HEK293T (cell line): ENCODE measurements at regions not wholly inside any gene's neighbourhood (a gene's known extent, or its start where the extent isn't known, plus 50 kb on each side); places are given as distances from the start of the nearest gene placed in this dataset.

Experiments used
- CTCF ChIA-PET: fragments of 350-600 bp; formaldehyde crosslinking; extraction: SDS; loops from one replicate; lab custom pipeline; 2021; ENCODE audit warnings: antibody characterized with exemption, inconsistent platforms; lab: Yijun Ruan, JAX
- POLR2A ChIA-PET: fragments of 350-600 bp; formaldehyde crosslinking; extraction: SDS; loops from one replicate; lab custom pipeline; 2020; ENCODE audit warnings: antibody characterized with exemption, inconsistent platforms; lab: Yijun Ruan, JAX
- DNase-seq: peaks from one replicate; pipeline ENCODE4 v3.0.0; 2012; ENCODE audit warnings: mixed read lengths; ENCODE audit errors: extremely low spot score
- ARNT ChIP-seq: fragments of 450-650 bp; IDR thresholded peaks from 2 replicates; pipeline ENCODE4 v1.6.1; 2017; ENCODE audit warnings: mild to moderate bottlenecking
- BHLHE40 ChIP-seq: fragments of 450-650 bp; IDR thresholded peaks from 2 replicates; pipeline ENCODE4 v1.6.1; 2016; ENCODE audit warnings: mild to moderate bottlenecking, moderate library complexity, borderline replicate concordance
- CTBP1 ChIP-seq: fragments of 450-650 bp; IDR thresholded peaks from 2 replicates; pipeline ENCODE4 v1.6.1; 2016; ENCODE audit warnings: borderline replicate concordance
- ELF4 ChIP-seq: fragments of 450-650 bp; IDR thresholded peaks from 2 replicates; pipeline ENCODE4 v1.6.1; 2017; ENCODE audit warnings: antibody characterized with exemption
- FOXA1 ChIP-seq: fragments of 450-650 bp; IDR thresholded peaks from 2 replicates; pipeline ENCODE4 v1.6.1; 2016; ENCODE audit warnings: mild to moderate bottlenecking
- FOXK2 ChIP-seq: fragments of 450-650 bp; IDR thresholded peaks from 2 replicates; pipeline ENCODE4 v1.6.1; 2016; ENCODE audit warnings: mild to moderate bottlenecking
- FOXM1 ChIP-seq: fragments of 450-650 bp; IDR thresholded peaks from 2 replicates; pipeline ENCODE4 v1.6.1; 2017; ENCODE audit warnings: mild to moderate bottlenecking, borderline replicate concordance
- HDGF ChIP-seq: fragments of 450-650 bp; IDR thresholded peaks from 2 replicates; pipeline ENCODE4 v1.6.1; 2017; ENCODE audit warnings: antibody characterized with exemption, borderline replicate concordance
- L3MBTL2 ChIP-seq: fragments of 450-650 bp; conservative IDR thresholded peaks from 2 replicates; pipeline ENCODE4 v1.6.1; 2016; ENCODE audit warnings: mild to moderate bottlenecking
- LEF1 ChIP-seq: fragments of 450-650 bp; IDR thresholded peaks from 2 replicates; pipeline ENCODE4 v1.6.1; 2017; ENCODE audit warnings: mild to moderate bottlenecking, borderline replicate concordance
- NFRKB ChIP-seq: fragments of 450-650 bp; IDR thresholded peaks from 2 replicates; pipeline ENCODE4 v1.6.1; 2016; ENCODE audit warnings: mild to moderate bottlenecking, moderate library complexity
- SP1 ChIP-seq: fragments of 450-650 bp; IDR thresholded peaks from 2 replicates; pipeline ENCODE4 v1.6.1; 2017
- SUZ12 ChIP-seq: fragments of 450-650 bp; IDR thresholded peaks from 2 replicates; pipeline ENCODE4 v1.6.1; 2016; ENCODE audit warnings: mild to moderate bottlenecking
- TARDBP ChIP-seq: fragments of 450-650 bp; IDR thresholded peaks from 2 replicates; pipeline ENCODE4 v1.6.1; 2016
- ZNF384 ChIP-seq: fragments of 450-650 bp; IDR thresholded peaks from 2 replicates; pipeline ENCODE4 v1.6.1; 2016
- TF ChIP-seq, protein P1 (sequence below): fragments of 450-650 bp; IDR thresholded peaks from 2 replicates; pipeline ENCODE4 v1.6.1; 2016

DNA sequence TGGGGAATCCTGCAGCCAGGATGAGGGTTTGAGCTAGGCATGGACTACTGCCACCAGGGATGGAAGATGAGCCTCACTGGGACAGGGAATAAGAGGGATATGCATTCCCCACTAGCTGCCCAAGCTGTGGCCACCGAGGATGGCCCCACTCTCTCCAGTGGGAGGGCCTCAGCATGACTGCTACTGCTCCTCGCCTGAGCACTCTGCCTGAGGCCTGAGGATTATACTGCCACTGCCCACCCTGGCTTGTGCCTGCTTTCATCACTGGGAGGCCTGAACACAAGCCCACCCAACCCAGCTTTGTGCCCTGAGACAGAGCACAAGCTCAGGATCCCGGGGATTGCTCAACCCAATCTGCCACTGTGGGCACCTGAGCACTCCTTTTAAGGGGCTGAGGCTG lies 425.6 kb downstream of the RASEF start:
- POLR2A ChIA-PET, result no interaction called here
- TF ChIP-seq ARNT, result no peak
- no peak for TF ChIP-seq SUZ12
- TF ChIP-seq HDGF, result no peak
- no peak for TF ChIP-seq FOXK2
- no peak for TF ChIP-seq FOXM1
- no peak for TF ChIP-seq BHLHE40
- TF ChIP-seq CTBP1, result no peak
- TF ChIP-seq ELF4, result no peak
- TF ChIP-seq FOXA1, result no peak
- no peak for TF ChIP-seq LEF1
- no peak for TF ChIP-seq ZNF384
- TF ChIP-seq NFRKB, result no peak
- TF ChIP-seq, protein P1, sequence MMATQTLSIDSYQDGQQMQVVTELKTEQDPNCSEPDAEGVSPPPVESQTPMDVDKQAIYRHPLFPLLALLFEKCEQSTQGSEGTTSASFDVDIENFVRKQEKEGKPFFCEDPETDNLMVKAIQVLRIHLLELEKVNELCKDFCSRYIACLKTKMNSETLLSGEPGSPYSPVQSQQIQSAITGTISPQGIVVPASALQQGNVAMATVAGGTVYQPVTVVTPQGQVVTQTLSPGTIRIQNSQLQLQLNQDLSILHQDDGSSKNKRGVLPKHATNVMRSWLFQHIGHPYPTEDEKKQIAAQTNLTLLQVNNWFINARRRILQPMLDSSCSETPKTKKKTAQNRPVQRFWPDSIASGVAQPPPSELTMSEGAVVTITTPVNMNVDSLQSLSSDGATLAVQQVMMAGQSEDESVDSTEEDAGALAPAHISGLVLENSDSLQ, result no peak
- no peak for TF ChIP-seq TARDBP
- no peak for TF ChIP-seq L3MBTL2
- no peak for TF ChIP-seq SP1
- CTCF ChIA-PET, result no interaction called here

DNA sequence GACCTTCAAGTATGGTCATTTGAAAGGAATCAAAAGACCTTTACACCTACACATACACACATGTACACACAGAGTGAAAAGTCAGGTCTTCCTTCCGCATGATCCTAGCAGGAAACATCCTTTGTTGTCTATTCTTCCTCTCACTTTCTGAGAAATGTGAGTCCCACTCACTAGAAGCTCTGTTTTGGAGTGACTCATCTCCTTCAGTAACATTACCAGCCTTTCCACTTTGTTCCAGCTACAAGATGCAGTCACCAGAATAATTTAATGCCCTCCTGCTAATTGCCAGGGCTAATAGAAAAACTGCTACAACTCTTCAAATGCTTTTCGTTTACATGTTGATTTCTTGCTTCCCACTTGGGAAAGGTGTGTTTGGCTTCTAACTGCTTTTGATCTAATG lies 417.3 kb downstream of the RASEF start:
- POLR2A ChIA-PET, result no interaction called here
- TF ChIP-seq FOXK2 (no peak), CTBP1 (no peak), BHLHE40 (no peak), ZNF384 (no peak), NFRKB (no peak), LEF1 (no peak), ARNT (no peak), L3MBTL2 (no peak), TARDBP (no peak)
- TF ChIP-seq, protein P1, result no peak
- CTCF ChIA-PET, result no interaction called here

More for the DNA sequence above, 425.6 kb downstream of the RASEF start:
- DNase-seq, result no peak

DNA sequence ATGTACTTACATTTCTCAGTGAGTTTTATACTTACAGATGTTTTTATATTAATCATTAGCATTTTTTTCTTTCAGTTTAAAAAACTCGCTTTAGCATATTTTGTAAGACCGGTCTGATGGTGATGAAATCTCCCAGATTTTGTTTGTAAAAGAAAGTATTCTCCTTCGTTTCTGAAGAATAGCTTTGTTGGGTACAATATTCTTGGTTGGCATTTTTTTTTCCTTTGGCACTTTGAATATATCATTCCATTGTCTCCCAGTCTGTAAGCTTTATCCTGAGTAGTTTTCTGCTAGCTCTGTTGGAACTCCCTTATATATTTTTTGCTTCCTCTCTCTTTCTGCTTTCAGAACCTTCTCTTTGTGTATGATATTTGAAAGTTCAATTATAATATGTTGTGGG lies 412.6 kb downstream of the RASEF start:
- ChIA-PET CTCF (no interaction called here), POLR2A (no interaction called here)

More for the DNA sequence above, 417.3 kb downstream of the RASEF start:
- no peak for DNase-seq

DNA sequence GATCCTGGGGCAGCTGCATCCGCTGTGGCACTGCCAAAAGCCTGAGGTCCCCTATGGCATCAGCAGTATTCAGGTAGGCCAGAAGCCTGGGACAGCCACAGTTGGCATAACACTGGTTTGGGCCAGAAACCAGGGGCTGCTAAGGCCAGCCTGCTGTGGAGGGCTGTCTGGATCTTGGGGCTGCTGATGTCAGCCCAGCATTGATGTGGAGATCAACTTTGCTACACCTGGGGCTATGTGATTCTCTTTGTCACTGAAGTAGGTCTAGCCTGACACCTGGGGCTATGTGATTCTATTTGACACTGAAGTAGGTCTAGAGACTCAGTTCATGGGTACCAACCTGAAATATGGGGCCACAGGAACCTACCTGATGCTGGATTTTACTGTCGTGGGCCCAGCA lies 411.5 kb downstream of the RASEF start:
- TF ChIP-seq ELF4 (no peak), FOXA1 (no peak), L3MBTL2 (no peak), FOXM1 (no peak), LEF1 (no peak), BHLHE40 (no peak), NFRKB (no peak), ZNF384 (no peak), ARNT (no peak), HDGF (no peak), FOXK2 (no peak), TARDBP (no peak), CTBP1 (no peak), SP1 (no peak), SUZ12 (no peak)
- TF ChIP-seq, protein P1, result no peak
- POLR2A ChIA-PET, result no interaction called here
- CTCF ChIA-PET, result no interaction called here
- DNase-seq, result no peak

More for the DNA sequence above, 412.6 kb downstream of the RASEF start:
- DNase-seq, result no peak
- TF ChIP-seq NFRKB (no peak), FOXK2 (no peak)

DNA sequence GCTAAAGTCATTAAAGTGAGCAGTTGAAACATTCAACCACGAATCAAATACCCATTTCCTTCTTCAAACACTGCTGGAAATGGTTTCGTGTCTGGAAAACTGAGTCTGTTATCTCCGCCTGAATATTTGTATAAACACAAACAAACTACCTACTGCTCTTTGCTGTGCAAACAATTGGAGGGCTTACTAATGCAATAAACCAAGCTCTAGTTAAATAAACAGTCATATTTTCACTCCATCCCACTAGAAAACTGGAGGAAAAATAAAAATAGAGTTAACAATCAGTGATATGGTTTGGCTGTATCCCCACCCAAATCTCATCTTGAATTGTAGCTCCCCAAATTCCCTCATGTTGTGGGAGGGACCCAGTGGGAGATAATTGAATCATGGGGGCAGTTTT lies 397.6 kb downstream of the RASEF start:
- ChIA-PET CTCF (no interaction called here), POLR2A (no interaction called here)
- TF ChIP-seq FOXK2, result no peak
- no peak for DNase-seq

DNA sequence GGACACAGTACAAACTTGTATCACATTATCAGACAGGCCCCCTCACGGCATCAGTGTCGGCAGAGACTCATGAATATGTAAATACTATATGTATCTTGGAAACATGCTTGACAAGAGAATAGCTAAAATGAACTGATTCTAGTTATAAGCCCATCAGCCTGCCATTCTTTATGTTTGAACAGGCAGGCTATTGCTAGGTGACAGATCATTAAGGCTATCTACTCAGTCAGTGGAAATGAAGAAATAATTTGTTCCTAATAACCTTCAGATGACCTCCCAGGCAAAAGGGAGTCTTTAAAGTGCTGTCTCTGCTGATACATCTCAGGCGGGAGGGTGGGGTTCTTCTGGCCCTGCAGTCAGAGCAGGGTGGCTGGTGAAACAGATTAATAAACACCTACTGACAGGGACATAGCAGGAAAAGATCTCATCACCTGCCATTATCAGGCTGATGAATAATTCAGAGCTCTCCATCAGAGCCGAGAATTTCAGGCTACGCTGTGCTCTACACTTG lies 394.2 kb downstream of the RASEF start:
- ChIA-PET CTCF (no interaction called here), POLR2A (no interaction called here)
- DNase-seq, result no peak
- TF ChIP-seq TARDBP (no peak), LEF1 (no peak), NFRKB (no peak)

DNA sequence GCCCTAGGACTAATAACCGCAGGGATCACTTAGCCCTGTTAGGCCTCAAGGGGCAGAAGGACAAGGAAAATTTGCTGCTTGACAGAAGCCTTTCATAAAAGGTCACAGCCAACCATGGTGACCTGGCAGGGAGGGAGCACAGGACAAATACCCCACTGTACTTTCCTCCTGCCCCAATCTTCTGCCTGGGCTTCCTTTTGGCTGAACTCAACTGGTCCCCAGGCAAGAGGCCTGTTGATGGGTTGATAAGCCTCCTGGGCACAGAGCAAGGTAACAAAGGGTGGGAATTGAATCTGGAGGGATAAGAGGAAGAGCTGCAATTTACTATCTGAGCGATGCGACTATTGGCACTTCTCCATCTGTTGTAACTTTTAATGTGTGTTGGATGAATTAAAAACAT lies 392.9 kb downstream of the RASEF start:
- CTCF ChIA-PET, result no interaction called here
- no peak for TF ChIP-seq FOXA1
- TF ChIP-seq, protein P1, result no peak
- TF ChIP-seq HDGF, result no peak
- no peak for TF ChIP-seq LEF1
- no peak for TF ChIP-seq BHLHE40
- TF ChIP-seq CTBP1, result no peak
- no peak for TF ChIP-seq SUZ12
- no peak for TF ChIP-seq L3MBTL2
- TF ChIP-seq FOXK2, result no peak
- TF ChIP-seq NFRKB, result no peak
- TF ChIP-seq TARDBP, result no peak
- TF ChIP-seq ZNF384, result no peak
- TF ChIP-seq SP1, result no peak
- TF ChIP-seq ARNT, result no peak
- TF ChIP-seq ELF4, result no peak
- TF ChIP-seq FOXM1, result no peak
- POLR2A ChIA-PET, result no interaction called here
- no peak for DNase-seq
